ENCODE measurements at regions not wholly inside any gene's neighbourhood (a gene's known extent, or its start where the extent isn't known, plus 50 kb on each side); places are given as distances from the start of the nearest gene placed in this dataset.

DNA sequence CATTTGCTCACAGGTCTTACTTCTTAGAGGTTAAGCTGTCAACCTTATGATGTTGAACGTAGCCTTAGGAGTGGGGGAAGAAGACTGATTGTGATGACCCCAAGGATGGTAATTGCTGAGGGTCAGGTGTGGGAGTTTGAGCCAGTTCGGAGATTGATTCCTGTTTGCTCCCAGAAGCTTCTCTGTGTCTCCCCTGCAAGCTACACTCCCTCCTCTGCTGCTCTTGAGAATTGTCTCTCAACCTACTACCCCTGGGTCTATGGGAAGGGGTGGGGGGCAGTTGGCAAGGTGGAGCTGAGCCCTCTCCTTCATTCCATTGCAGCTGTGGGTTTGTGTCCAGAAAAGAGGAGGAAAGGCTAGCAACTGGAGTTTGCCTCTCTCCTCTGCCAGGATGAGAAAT, 113.8 kb downstream of the PLEKHG1 start:
- no peak for DNase-seq

DNA sequence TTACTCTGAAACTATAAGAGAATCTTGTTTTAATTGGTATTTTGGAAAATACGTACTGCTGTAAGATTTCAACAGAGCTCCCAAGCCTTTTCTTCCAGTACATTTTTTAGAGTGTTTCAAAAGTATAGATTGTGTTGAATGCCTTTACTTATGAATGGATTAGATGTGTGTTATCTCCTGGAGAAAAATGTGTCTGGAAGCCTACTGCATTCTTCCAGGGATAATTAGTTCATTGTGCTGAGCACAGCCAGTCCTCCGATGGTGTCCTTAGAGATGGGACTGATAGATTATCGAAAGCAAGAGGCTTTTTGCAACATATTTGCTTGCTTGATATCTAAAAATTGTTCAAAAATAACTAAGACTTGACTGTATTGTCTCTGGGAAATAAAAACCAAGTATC, 114.2 kb downstream of the PLEKHG1 start:
- no peak for DNase-seq

DNA sequence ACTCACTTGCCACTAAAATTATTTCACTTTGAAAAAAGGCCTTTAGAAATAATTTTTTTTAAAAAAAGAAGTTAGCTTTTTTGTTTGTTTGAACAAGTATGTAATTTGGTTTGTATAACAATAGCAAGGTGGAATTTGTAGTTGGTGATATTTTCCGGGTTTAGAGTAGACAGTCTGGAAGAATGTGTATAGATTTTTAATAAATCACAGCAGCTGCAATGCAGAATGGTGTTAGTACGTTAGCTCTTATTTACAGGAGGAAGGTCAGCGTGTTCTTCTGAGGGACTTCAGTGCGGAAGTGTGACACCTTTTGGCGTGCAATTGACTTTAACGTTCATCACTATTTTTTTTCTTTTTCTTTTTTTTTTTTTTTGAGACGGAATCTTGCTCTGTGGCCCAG, 115.4 kb downstream of the PLEKHG1 start:
- DNase-seq = no peak

DNA sequence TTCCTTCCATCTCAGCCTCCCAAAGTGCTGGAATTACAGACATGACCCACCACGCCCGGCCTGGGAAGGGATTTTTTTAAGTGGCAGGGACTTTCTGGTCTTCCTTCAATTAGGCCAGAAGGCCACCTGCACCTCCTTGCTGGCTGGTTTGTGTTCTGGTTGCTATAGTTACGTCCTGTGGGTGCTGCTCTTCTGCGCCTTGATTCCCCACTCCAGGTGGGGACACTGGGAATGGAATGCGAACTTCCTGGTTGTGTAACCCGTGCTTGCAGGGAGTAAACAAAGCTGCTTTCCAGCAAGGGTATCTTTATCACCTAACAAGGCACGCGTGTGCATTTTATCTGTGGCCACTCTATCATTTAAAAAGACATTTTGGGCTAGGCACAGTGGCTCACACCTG, 117.7 kb downstream of the PLEKHG1 start:
- DNase-seq = no peak

DNA sequence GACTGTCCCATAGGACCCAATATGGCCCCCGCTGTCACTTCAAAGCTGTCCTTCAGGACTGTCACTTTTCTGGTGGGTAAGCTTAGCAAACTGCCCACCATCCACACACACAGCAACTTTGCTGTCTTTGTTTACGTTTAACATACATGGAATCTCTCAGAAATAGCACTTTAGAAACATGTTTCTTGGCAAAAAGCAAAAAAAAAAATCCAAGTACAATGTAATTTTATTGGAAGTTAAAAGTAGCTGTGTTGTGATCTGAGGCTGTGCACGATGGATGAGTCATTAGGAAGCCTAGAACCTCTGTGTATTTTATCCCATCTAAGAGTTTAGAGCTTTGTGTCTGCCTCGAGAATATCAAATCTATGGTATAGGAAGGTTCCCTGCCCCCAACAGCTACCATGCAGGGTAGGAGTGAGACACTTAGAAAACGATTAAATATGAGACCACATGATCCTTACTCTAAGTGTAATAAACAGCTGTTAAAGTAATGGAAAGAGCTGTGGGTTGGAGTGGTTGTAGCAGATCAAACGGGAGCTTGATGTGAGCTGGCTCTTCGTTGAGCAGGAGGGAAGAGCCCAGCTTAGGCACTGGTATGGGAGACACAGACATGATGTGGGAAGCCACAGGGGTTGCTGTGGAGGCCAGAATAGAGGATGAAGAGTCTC, 119.5 kb downstream of the PLEKHG1 start:
- no peak for DNase-seq

DNA sequence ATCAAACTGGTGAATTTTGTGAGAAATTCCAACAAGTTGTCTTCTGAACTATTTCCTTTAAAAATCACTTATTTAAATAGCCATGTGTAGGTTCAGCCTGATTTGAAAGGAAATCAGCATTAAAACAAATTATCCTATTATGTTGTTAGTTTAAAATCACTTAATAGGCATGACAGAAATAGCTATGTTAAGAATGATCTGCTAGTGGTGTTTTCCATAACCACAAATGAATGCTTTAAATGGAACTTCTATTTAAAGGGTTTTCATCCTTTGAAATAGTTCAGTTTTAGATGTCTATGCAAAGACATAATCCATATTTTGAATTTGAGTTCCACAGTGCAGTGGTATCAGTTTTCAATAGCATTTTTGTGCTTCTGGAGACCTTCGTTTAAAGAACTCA, 120.1 kb downstream of the PLEKHG1 start:
- DNase-seq = no peak

DNA sequence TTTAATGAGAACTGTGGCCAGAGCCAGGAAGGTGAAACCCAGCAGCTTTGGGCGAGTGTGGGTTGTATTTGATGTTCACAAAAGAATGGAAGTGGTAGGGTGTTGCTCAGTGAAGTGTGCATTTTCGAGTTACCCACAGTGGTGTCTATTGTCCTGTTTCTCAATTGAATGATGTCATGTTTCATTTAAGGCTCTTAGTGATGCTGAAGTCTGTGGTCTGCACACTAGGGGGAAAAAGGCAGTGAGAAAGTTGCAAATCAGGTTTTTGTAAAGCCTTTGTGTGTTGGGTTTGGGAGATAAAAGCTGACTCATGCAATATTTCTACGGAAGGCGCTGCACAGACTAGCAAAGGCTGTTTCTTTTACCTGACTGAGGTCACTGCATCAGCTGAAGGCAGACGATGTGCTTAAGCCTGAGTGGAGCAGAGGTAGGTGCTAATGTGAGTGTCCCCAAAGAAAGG, 121.1 kb downstream of the PLEKHG1 start:
- DNase-seq = no peak

DNA sequence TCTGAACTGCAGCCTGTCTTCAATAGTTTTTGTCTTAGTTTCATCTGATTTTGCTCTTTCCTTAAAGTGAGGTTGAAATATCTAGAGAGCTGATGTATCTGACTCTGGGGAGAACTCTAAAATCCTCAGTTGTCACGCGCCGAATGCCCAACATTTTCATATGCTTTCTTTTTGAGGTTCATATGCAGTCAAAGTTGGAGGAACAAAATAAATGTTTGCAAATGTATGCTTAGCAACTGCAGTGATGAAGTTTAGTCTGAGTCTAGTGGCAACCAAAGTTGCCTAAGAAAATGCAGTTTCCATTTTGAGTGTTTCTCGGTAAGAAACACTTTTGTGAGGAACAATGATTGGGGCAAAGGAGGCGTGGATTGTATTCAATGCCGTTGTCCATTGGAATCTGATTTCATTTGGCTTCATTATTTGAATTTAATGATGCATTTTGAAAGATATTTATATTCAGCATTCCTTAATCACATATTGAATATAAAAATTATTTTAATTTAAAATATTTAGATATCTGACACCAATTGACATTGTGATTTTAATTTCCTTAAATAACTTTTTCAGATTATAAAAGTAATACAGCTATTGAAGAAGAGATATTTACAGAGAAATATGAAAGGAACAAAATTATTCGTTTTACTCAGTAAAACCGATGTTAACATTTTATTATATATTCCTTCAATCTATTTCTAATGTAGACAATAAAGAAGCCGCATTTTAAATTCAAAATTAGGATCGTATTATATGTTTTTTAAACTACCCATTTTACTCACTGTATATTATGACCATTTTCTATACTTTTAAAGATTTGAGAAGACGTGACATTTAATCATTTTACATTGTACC, 122.0 kb downstream of the PLEKHG1 start:
- no peak for DNase-seq

DNA sequence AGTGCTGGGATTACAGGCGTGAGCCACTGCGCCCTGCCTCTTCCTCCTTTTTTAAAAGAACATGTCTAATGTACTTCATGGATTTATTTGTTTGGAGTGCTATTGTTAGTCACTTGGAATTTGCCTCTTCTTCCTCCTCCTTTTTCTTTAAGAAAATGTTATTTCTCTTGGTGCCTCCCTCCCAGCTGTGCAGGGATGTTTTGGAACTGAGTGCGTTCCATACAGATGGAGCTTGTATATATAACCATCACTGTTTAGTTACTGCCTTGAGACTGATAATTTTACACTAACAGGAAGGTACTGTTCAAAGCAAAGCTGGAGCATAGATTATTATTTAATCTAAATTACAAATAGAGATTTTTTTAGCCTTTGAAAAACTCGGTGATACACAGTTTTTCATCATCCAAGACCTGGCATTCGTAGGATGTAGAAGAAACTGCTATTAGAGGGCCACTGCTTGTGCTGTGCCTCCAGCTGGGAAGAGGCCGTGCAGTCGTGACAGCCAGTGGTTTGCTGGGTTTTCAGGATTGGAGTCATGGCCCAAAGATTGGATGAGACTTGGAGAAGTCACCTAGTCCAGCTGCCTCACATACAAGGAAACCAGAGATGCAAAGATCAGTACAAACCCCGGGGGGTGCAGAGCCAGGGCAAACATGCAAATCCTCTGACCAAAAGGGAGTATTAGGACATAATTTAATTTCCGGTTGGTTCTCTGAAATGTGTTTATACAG, 123.1 kb downstream of the PLEKHG1 start:
- DNase-seq = no peak

DNA sequence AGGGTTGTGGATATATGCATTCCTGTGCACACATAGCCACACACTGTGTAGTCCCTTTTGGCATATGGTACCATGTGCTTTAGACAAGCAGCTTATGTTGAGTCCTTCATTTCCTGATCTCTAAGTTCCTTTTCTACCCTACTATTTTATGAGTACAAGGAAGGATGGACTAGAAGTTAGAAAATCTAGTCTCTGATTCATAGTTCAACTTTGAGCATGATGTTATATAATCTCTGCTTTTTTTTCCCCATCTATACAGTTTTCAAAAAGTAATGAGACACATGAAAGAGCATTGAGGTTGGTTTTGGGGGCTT, 123.6 kb downstream of the PLEKHG1 start:
- DNase-seq = no peak

DNA sequence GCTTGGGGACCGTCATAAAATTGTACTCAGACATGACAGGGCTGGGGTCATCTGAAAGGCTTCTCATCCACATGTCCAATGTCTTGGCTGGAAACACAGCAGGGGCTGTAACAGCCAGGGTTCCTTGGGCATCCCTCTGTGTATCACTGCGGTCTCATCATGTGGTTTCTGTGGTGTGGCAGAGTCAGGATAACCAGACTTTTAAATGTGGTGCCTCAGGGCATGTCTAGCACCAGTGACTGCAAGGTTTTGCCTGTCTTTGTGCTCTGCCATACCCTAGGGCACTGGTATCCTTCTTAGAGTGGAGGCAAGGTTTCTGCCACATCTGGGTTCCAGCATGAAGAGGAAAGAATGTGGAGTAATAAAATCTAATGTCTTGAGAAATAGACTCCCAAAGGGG, 124.2 kb downstream of the PLEKHG1 start:
- DNase-seq = peak; percentile 36

DNA sequence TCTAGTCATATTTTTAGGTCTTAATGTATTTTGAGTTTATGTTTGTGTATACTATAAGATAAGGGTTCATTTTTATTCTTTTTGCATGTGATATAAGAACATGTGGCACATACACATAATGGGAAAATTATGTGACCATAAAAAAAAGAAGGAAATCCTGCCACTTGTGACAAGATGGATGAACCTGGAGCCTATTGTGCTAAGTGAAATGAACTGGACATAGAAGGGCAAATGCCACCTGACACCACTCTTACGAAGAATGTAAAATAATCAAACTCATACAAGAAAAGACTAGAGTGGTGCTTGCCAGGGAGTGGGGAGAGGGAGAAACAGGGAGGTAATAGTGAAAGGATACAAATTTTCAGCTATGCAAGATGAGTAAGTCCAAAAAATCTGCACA, 126.1 kb downstream of the PLEKHG1 start:
- no peak for DNase-seq

DNA sequence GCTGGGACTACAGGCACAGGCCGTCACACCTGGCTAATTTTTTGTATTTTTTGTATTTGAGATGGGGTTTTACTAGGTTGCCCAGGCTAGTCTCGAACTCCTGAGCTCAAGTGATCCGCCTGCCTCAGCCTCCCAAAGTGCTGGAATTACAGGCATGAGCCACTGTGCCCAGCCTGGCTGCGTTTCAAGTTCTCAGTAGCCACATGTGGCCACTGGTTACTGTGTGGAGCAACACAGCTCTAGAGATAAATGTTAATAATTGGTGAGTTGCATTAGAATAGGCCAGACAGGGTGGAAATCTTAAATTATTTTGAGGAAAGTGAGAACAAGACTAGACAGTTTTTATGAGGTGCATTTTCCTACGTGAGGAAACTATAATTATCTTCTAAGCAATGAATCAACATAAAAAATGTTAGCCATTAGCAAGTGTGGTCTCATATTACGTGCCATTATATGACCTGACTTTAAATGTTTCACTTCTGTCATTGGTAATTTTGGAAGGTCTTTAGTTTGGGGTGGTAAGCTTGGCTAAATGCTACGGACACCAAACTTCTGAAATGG, 129.6 kb downstream of the PLEKHG1 start:
- DNase-seq = no peak

DNA sequence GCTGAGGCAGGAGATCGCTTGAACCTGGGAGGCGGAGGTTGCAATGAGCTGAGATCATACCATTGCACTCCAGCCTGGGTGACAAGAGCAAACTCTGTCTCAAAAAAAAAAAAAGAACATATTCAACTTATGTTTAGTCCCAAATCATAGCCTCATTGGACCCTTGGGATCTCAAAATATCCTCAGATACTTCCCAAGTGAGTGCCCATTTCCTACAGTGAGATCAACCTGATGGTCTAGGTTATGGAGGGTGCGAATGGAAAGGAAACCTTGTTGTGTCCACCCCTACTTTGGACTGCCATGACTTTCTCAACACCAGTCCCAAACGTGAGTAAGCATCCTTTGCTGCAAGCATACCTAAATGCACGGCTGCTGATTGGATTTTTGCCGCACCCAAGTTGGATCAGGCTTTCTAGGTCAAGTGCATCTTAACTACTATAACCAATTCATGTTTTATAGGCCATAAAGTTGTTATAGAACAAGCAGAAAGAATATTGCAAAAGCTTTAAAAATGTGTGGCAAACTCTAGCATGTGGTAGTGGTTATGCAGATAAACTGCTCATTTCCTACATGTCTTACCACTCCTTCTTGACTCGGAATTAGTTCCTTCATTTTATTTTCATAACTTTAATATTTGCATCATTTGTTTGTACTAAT, 131.2 kb downstream of the PLEKHG1 start:
- no peak for DNase-seq

DNA sequence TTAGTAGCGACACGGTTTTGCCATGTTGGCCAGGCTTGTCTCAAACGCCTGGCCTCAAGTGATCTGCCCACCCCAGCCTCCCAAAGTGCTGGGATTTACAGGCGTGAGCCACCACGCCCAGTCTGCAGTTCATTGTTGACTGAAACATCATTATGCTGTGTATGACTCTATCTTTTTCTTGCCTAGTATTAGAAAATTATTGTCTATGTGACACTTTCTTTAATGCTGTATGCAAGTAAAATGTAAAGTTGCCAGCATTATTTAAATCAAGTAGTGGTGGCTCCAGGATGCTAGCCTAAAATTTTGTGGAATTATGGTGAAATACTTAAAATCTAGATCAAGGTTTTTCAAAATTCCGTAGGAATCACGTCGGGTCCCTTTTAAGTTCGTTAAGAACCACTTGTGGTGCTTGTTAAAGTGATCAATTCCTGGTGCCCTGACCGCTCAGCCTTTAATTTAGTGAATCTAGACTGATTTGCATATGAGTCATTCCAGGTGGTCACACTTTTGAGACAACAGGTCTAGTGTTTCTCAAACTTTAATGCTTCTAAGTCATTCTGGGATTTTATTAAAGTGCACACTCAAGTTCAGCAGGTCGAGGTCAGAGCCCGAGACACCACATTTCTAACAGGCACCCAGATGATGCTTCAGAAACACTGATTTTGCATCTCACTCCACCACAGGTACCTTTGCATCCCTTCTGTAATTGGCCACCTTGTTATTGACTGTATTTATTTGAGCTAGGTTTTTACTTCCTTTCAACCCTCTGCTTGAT, 132.6 kb upstream of the MTHFD1L start:
- DNase-seq = no peak

DNA sequence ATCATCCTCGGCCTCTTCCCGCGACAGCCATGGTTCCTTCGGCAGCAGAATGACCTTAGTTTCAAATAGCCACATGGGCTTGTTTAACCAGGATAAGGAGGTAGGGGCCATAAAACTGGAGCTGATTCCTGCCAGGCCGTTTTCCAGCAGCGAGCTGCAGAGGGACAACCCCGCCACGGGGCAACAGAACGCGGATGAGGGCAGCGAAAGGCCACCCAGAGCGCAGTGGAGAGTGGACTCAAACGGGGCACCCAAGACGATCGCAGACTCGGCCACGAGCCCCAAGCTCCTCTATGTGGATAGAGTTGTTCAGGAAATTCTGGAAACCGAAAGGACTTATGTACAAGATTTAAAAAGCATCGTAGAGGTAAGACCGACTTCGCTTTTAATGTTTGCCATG, 131.8 kb upstream of the MTHFD1L start:
- DNase-seq = no peak

DNA sequence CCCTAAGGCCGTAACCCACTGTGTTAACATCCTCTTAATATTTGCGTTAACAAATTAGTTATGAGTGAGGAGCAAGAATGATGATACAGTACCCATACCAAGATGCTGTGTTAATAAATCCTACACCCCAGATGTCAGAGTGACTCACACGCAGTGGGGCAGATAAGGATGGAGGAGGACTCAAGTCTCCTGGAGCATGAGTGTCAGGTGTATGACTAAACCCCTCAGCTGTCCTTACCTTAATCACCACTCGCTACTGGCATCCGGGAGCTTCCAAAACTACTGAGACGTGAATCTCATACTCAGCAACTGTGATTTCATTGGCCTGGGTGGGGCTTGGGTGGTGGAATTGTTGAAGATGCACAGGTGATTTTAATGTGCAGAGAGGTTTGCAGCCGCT, 131.3 kb upstream of the MTHFD1L start:
- no peak for DNase-seq

DNA sequence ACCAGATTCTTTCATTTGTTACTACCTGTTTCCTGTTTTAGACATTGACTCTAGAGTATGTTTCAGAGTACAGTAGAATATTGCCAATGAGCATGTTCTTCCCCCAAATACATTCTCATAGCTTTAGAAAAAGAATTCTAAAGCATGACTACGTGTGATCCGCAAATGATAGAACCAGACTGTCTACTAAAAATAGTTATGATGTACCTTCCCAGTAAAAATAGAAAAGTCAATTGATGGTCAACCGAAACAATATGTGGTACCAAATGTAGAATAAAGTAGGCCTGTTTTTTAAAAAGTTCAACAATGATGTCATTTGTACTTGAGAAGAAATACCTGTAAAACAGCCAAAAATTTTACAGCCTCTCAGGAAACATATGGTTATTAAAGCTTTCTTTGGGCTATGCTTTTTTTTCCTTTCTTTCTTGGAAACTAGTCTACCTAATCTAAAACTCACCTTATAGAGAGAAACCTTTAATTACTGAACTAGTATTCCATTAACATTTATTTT, 130.1 kb upstream of the MTHFD1L start:
- DNase-seq = no peak

DNA sequence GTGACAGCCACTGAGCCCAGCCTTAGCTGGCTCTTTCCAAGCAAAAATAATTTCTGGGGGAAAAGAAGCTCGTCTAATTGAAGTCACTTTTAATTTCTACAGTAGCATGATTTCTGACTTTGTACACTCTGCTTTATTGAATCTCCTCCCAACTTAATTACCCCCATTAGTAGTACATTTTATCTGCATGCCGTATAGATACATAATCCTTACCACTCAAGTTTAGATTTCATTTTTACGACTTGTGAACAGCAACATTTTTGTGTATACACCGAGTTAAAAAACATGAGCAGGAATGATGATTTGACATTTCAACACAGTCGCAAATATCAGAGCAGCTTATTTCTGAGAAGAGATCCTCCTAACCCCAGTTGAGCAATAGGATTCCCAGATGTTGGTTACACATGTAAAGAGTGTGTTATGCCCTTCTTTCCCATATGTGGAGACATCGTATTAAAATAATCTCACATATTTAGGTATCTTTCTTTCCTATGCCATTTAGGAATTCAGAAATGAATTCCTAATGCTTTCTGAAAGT, 127.3 kb upstream of the MTHFD1L start:
- DNase-seq = no peak

DNA sequence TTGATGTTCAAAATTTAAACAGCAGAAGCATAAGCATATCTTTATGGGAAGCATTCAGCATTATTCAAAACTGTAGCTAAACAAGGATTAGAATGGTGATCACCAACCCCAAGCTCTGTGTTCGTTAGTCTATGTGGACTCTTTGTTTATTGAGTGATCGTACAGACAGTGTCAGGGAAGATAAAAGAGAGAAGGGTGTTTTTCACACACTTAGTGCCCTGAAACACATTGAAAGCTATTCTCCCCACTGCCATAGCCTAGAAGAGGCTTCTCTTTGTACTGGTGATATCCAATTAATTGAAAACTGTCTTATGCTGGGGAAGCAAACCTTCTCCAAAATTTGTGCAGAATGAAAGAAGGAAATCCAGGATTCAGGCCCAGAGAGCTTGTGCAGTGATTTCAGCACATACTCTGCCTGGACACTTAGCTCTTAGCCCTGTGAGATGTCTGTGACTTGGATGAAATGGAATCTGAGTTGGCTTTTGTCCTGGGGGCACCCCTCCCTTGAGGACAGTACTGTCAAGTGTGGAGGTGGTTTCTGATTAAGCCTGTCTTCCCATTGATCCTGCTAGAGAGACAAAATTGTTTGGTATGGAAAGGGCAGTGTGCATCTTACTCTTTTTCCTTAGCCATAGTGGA, 125.7 kb upstream of the MTHFD1L start:
- no peak for DNase-seq

DNA sequence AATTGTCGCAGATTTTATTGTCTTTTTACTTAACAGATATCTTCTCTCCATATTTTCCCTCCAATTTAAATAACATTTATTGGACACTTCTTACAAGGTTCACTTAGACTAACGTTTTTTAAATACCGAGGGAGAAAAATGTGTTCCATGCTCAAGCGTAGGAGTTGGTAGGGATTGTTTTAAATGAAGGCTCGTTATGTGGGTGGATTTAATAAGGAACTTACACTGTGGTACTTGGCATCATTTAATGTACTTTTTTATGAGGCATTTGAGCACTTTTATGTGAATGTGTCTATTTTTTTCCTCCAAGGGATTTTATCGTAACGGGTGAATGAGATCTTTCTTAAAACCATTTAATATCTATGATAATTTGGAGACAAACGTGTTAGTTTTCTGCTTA, 125.0 kb upstream of the MTHFD1L start:
- no peak for DNase-seq
